Mucosa of rectum (tissue), 2 donors: ENCODE measurements at regions not wholly inside any gene's neighbourhood (a gene's known extent, or its start where the extent isn't known, plus 50 kb on each side); places are given as distances from the start of the nearest gene placed in this dataset.

Experiments used
- H3K27ac ChIP-seq, 2 donors: one replicate each; pipeline ENCODE4 v1.7.0; 2013; ENCODE audit warnings: inconsistent platforms in 2 of 2, low read depth in 2 of 2, low read length in 2 of 2
- H3K27me3 ChIP-seq, 2 donors: one replicate each; pipeline ENCODE4 v1.7.0; 2013; ENCODE audit warnings: low read length in 2 of 2; ENCODE audit not compliant: control insufficient read depth in 2 of 2, insufficient read depth in 2 of 2
- H3K36me3 ChIP-seq, 2 donors: one replicate each; pipeline ENCODE4 v1.7.0; 2013; ENCODE audit warnings: low read length in 2 of 2; ENCODE audit not compliant: control insufficient read depth in 2 of 2, insufficient read depth in 2 of 2
- H3K4me1 ChIP-seq, 2 donors: one replicate each; pipeline ENCODE4 v1.7.0; 2013; ENCODE audit warnings: low read length in 2 of 2, mild to moderate bottlenecking in 1 of 2; ENCODE audit not compliant: control insufficient read depth in 2 of 2, insufficient read depth in 2 of 2
- H3K4me3 ChIP-seq, 2 donors: one replicate each; pipeline ENCODE4 v1.7.0; 2013; ENCODE audit warnings: low read length in 2 of 2
- H3K9ac ChIP-seq, 2 donors: one replicate each; pipeline ENCODE4 v1.7.0; 2013; ENCODE audit warnings: low read length in 2 of 2, low read depth in 1 of 2, mild to moderate bottlenecking in 1 of 2
- H3K9me3 ChIP-seq, 2 donors: one replicate each; pipeline ENCODE4 v1.7.0; 2013; ENCODE audit warnings: low read length in 2 of 2; ENCODE audit not compliant: control insufficient read depth in 2 of 2
- donor health status: healthy.
- donor health status: Normal muscosa, but diverticular disease.

DNA sequence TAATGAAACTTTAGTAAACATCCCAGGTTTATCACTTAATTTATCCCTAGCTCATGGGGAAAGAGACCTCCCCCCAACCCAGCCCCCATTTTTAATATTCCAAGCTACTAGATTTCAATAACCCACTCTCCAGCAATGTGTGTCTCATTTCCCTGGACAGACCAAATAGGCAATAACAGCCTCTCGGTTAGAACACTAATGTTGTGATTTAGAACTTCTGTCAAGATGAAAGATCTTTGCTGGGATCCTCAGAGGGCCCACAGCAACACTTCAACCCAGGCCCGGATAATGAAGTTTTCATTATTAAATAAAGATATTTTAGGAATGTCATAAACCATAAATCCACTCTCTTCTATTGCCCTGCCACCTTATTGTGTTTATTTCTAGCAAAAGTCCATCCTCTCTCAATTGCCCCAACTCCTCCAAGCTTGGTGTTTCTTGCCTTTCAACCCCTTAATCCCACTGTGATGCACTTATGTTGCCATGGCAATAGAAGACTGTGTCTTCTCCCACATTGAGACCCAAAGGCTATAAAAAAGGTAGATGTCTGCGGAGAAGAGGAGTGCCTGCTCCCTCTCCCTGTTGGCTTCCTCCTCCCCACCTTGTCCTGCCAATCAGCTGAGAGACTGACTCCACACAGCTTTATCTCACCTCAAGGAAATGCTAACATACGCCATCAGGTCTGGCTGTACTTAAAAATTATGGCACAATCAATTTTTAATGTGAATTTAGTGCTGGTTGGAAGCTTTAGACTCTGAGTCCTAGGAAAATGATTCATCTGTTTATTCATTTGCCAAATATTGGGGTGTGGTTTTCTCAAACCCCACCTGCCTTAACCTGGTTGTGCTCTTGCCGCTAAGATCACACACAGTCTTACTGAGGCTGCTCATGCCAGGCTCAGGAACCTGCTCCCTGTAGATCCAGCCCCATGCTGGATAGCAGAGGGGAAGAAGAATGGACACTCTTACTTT is 258.3 kb upstream of the CAMK1G start:
- no peak overlapping the region for H3K27ac ChIP-seq
- no peaks in the 10 kb centered on the region for H3K4me1 ChIP-seq
- H3K9me3 ChIP-seq = no peaks in the 10 kb centered on the region
- no peak overlapping the region for H3K4me3 ChIP-seq
- no peak overlapping the region for H3K9ac ChIP-seq
- H3K36me3 ChIP-seq = no peaks in the 10 kb centered on the region
- H3K27me3 ChIP-seq = no peaks in the 10 kb centered on the region

DNA sequence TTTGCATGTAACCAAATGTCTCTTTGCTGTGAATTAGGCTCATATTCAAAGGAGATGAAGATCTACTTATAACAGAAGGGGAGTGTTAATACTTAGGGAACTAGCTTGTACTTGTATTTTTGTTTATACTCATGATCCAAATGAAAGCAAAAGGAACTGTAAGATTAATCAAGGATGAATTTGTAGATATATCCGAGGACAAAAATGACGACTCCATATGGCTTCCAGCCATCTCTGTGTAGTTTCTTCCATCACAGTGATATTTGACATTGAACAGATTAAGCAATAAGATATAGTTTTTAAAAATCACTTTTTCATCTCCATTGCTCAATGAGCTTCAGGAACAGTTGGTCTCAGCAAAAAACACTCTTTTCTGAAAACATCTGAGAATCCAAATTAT is 257.4 kb upstream of the CAMK1G start:
- H3K9me3 ChIP-seq = no peaks in the 10 kb centered on the region
- H3K36me3 ChIP-seq = no peaks in the 10 kb centered on the region
- no peak overlapping the region for H3K27ac ChIP-seq
- no peak overlapping the region for H3K9ac ChIP-seq
- H3K27me3 ChIP-seq = no peaks in the 10 kb centered on the region
- H3K4me3 ChIP-seq = no peak overlapping the region
- no peaks in the 10 kb centered on the region for H3K4me1 ChIP-seq

DNA sequence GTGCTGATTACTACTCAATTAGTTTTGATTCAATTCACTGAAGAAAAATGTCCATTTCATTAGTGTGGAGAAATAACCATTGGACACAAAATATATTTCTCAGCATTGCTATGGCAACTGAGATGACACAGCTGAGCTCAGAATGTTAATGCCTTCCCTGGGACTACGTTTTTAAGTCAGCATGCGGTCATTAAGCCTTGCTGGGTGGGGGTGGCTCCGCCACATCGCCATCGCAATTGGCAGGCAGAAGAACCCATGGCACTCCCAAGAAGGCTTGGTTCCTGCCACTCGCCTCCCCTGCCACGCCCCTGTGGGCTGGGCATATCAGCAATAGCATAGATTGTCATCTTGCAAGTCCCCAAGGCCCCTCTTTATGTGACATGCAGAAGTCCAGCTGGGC is 256.7 kb upstream of the CAMK1G start:
- no peak overlapping the region for H3K27ac ChIP-seq
- no peaks in the 10 kb centered on the region for H3K27me3 ChIP-seq
- H3K9me3 ChIP-seq = no peaks in the 10 kb centered on the region

DNA sequence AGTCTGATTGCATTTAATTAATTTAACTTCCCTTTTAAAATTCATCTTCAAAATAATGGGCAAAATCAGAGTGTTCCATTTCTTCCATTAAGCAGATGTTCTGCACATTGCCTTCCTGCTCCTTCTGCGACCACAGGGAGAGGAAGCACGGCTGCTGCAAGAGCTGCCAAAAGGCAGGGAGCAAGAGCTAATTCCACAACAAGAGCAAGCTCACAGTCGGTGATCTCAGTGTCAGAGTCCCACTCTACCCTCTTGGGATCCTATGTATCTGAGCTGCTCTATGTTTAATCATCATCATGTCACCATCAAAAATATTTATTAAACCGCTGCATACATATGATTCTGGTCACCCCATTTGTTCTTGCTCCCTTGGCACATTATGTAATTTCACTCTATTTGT is 255.3 kb upstream of the CAMK1G start:
- Histone ChIP-seq H3K9ac (no peak overlapping the region), H3K36me3 (no peaks in the 10 kb centered on the region), H3K27ac (no peak overlapping the region), H3K9me3 (no peaks in the 10 kb centered on the region), H3K4me1 (no peaks in the 10 kb centered on the region), H3K4me3 (no peak overlapping the region), H3K27me3 (no peaks in the 10 kb centered on the region)

More for the DNA sequence above, 256.7 kb upstream of the CAMK1G start:
- Histone ChIP-seq H3K4me3 (no peak overlapping the region), H3K4me1 (no peaks in the 10 kb centered on the region), H3K9ac (no peak overlapping the region), H3K36me3 (no peaks in the 10 kb centered on the region)

DNA sequence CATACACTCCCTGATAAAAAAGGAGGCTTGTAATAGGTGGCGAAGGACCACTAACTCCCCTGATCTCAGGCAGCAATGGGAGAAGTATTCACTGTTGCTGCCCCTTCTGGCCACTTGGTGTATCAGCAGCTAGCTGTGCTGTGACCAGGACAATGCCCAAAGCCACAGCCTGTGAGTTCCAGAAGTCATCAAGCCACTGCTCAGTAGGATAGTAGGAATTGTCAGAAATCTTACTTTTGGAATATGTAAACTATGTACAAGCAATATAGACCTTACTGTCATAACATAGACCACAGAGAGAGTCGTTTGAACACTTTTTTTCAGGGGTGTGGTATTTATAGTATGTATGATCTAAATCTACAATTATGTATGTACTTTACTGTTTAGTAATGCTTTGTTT is 248.3 kb upstream of the CAMK1G start:
- H3K4me3 ChIP-seq = no peak overlapping the region
- no peak overlapping the region for H3K27ac ChIP-seq
- no peak overlapping the region for H3K9ac ChIP-seq
- H3K27me3 ChIP-seq = peaks cover 0 to 3% of the 10 kb centered on the region in 2 donors
- no peaks in the 10 kb centered on the region for H3K9me3 ChIP-seq
- H3K36me3 ChIP-seq = no peaks in the 10 kb centered on the region
- no peaks in the 10 kb centered on the region for H3K4me1 ChIP-seq

DNA sequence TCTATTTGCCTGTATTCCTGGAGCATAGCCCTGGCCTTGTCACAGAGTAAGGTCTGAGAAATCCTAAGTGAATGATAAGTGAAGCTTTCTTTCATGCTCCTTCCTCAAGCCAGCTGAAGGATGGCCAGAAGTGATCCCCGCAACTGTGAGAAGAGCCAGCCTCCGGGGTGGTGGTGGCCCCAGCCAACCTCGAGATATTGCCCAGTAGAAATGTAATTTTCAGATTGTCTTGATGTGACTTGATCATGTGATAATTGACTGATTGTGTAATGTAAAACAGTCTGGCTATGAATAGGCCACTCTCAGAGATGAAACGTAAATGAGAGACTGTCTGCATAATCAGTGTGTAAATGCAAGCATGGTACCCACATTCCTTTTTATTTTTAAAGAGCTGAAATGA is 242.4 kb upstream of the CAMK1G start:
- H3K9me3 ChIP-seq = no peaks in the 10 kb centered on the region
- no peak overlapping the region for H3K27ac ChIP-seq
- H3K36me3 ChIP-seq = no peaks in the 10 kb centered on the region
- no peak overlapping the region for H3K9ac ChIP-seq
- no peak overlapping the region for H3K4me3 ChIP-seq
- peaks cover 0 to 5% of the 10 kb centered on the region in 2 donors for H3K27me3 ChIP-seq
- H3K4me1 ChIP-seq = no peaks in the 10 kb centered on the region

DNA sequence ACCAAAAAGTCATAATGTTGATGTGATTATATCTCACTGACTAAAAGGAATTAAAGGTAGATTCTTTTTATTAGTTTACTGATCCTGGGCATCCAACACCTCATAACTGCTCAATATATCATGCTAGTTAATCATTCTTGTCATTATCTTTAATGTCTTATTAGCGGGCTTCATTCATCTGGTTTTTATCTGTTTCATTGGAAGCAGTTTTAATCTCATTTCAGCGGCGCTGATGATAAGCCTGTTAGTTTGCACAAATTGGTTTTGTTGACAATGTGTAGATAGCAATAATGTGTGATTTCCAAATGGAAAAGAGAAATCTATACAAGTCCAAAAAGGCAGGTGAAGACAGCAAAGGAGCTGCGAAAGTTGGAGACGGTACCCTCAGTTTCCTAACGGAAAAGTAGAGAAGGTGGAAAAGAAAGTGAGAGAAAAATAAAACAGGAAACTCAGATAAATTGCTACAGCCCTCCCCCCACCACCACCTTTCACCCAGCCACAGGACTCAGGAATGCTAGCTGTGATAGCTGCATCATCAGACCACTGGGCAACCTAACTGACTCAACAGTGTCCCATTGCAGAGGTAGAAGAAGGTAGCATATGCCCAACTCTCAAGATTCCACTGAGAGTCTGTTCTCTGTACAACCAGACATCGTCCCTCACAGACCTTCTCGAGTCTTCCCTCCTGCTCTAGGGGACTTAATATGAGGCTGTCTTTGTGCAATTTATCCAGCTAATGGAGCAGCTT is 241.7 kb upstream of the CAMK1G start:
- Histone ChIP-seq H3K27ac (no peak overlapping the region), H3K9me3 (no peaks in the 10 kb centered on the region), H3K4me3 (no peak overlapping the region), H3K27me3 (peaks cover 0 to 5% of the 10 kb centered on the region in 2 donors), H3K36me3 (no peaks in the 10 kb centered on the region), H3K9ac (no peak overlapping the region), H3K4me1 (no peaks in the 10 kb centered on the region)

DNA sequence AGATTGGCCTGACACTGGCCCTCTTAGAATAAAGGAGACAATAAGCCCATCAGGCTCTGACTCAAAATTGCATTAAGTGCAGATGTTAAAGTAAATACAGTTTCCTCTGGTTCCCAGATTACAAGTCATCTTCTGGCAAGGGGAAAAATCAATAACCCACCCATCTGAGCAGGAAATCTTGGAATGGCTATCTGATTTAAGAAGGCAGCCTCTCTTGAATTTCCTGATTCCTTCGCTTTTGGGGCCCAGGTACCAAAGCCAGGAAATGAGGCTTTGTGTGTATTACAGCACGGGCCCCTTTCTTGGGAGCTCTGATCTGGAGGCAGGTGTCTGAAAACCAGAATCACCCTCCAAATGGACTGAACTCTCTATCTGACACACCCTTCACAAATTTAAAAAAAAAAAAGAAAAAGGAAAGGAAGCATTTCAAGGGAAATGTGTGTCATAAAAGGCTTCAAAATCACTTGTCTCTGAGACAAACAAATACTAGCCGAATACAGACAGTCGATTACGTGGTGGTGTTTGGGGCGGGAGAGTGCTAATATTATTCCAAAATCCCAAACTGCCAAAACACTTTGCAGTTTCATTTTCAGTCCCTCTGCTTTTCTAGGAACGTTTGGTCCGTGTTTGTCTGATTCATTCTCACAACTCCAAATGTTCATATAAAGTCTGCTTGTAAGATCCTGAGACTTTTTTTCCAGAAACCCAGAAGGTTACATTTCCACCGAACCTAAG is 240.9 kb upstream of the CAMK1G start:
- H3K4me1 ChIP-seq = no peaks in the 10 kb centered on the region
- H3K4me3 ChIP-seq = no peak overlapping the region
- no peaks in the 10 kb centered on the region for H3K36me3 ChIP-seq
- peaks cover 0 to 5% of the 10 kb centered on the region in 2 donors for H3K27me3 ChIP-seq
- no peak overlapping the region for H3K27ac ChIP-seq
- H3K9me3 ChIP-seq = no peaks in the 10 kb centered on the region
- H3K9ac ChIP-seq = no peak overlapping the region

DNA sequence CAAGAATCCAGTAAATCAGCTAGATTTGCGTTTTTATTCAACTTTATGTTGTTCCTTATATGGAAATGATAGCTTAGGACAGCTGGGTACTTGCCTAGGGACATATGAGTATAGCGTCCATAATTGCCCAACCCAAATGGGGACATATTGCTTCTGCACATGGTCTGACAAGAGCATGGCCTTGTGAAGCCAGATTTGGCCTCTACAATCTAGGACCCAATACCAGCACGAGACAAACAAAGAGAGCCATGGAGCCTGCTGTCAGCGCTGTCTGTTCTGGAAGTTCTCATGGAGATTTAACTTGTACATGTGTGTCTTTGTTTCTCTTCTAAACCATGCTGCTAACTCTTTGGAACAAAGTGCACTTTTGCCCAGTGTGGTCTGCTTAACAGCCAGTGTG is 240.0 kb upstream of the CAMK1G start:
- no peaks in the 10 kb centered on the region for H3K9me3 ChIP-seq
- H3K27ac ChIP-seq = no peak overlapping the region

DNA sequence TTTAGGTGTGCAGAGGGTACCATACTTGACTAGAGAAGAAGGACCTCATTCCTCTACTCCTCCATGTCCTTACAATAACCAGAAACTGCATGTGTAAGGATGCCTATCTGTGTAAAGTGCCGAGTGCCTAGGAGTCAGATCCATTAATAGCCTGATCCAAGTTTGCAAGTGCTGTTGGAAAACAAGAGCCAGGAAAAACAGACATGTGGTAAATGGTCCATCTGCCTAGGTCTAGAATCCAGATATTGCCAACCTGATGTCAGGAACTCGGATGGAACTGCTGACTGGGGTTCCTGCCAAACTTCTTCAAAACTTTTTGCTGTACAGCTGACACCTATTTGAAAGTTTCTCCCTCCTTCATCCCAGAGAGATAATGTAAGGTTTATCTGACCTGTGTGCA is 239.4 kb upstream of the CAMK1G start:
- Histone ChIP-seq H3K4me3 (no peak overlapping the region), H3K36me3 (no peaks in the 10 kb centered on the region), H3K27ac (no peak overlapping the region), H3K4me1 (no peaks in the 10 kb centered on the region), H3K27me3 (peaks cover 0 to 5% of the 10 kb centered on the region in 2 donors), H3K9ac (no peak overlapping the region), H3K9me3 (no peaks in the 10 kb centered on the region)

More for the DNA sequence above, 240.0 kb upstream of the CAMK1G start:
- H3K36me3 ChIP-seq = no peaks in the 10 kb centered on the region
- H3K4me1 ChIP-seq = no peaks in the 10 kb centered on the region
- H3K27me3 ChIP-seq = peaks cover 0 to 5% of the 10 kb centered on the region in 2 donors
- no peak overlapping the region for H3K9ac ChIP-seq
- H3K4me3 ChIP-seq = no peak overlapping the region
